Tibial artery (tissue), 4 donors: ENCODE measurements at regions not wholly inside any gene's neighbourhood (a gene's known extent, or its start where the extent isn't known, plus 50 kb on each side); places are given as distances from the start of the nearest gene placed in this dataset.
"Not testable (repeated sequence)": the region's sequence is repeated elsewhere in the genome, so short reads cannot be mapped to it uniquely, and the experiment has no call there.

Experiments
- DNase-seq, 2 donors: peaks; one replicate each; pipeline ENCODE4 v3.0.0-alpha.2; 2019
- H3K27ac ChIP-seq, 2 donors: fragments of 200-600 bp; sonication (generic) in 1 of 2; 1 replicate in 1 of 2; 2 replicates in 1 of 2; pipeline ENCODE4 v1.5.1; 2018 to 2019; ENCODE audit warnings: mild to moderate bottlenecking in 1 of 2
- H3K27me3 ChIP-seq, 2 donors: fragments of 200-600 bp; sonication (generic) in 1 of 2; one replicate each; pipeline versions ENCODE4 v1.5.1 to v1.6.0; 2016 to 2019
- H3K36me3 ChIP-seq, 3 donors: fragments of 200-600 bp; sonication (generic) in 2 of 3; one replicate each; pipeline ENCODE4 v1.5.1; 2016 to 2019; ENCODE audit warnings: mild to moderate bottlenecking in 2 of 3
- H3K4me1 ChIP-seq, 4 donors: fragments of 200-600 bp; sonication (generic) in 2 of 4; 1 replicate in 3 of 4; 2 replicates in 1 of 4; pipeline ENCODE4 v1.5.1; 2016 to 2019
- H3K4me3 ChIP-seq, 2 donors: fragments of 200-600 bp; sonication (generic) in 1 of 2; 1 replicate in 1 of 2; 2 replicates in 1 of 2; pipeline ENCODE4 v1.5.1; 2018 to 2019; ENCODE audit warnings: mild to moderate bottlenecking in 2 of 2
- H3K9me3 ChIP-seq, 3 donors: fragments of 200-600 bp; sonication (generic) in 1 of 3; one replicate each; pipeline ENCODE4 v1.5.1; 2016 to 2019
- intact Hi-C: fragments of 100-400 bp; cut with DNase I; formaldehyde crosslinking; loops from one replicate; pipeline ENCODE4 v1.15.0; 2023; ENCODE audit warnings: low total_unique reads
- TF ChIP-seq, protein P1 (sequence below), 2 experiments: fragments of 200-600 bp in 1 of 2; fragments of 450-650 bp in 1 of 2; IDR thresholded peaks; one replicate each; pipeline ENCODE4 v1.5.1; 2017 to 2019; ENCODE audit warnings: antibody characterized with exemption in 2 of 2, mild to moderate bottlenecking in 1 of 2, moderate library complexity in 1 of 2

GRCh38 chr12:47610686-47611252 is 95.1 kb downstream of the RPAP3 start:
- no peak overlapping the region for H3K4me3 ChIP-seq
- H3K9me3 ChIP-seq = peaks cover 0 to 8% (median 4%) of the 10 kb centered on the region in 3 donors
- H3K27me3 ChIP-seq = no peaks in the 10 kb centered on the region
- H3K4me1 ChIP-seq = no peaks in the 10 kb centered on the region
- TF ChIP-seq, protein P1, sequence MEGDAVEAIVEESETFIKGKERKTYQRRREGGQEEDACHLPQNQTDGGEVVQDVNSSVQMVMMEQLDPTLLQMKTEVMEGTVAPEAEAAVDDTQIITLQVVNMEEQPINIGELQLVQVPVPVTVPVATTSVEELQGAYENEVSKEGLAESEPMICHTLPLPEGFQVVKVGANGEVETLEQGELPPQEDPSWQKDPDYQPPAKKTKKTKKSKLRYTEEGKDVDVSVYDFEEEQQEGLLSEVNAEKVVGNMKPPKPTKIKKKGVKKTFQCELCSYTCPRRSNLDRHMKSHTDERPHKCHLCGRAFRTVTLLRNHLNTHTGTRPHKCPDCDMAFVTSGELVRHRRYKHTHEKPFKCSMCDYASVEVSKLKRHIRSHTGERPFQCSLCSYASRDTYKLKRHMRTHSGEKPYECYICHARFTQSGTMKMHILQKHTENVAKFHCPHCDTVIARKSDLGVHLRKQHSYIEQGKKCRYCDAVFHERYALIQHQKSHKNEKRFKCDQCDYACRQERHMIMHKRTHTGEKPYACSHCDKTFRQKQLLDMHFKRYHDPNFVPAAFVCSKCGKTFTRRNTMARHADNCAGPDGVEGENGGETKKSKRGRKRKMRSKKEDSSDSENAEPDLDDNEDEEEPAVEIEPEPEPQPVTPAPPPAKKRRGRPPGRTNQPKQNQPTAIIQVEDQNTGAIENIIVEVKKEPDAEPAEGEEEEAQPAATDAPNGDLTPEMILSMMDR (IDR thresholded peaks at IDR 0.05) = no peak
- no peak overlapping the region for H3K27ac ChIP-seq
- intact Hi-C loops = no loop called here
- no peak for DNase-seq
- H3K36me3 ChIP-seq = peaks cover 0 to 5% (median 0%) of the 10 kb centered on the region in 3 donors

GRCh38 chr12:47609806-47610205 is 96.0 kb downstream of the RPAP3 start:
- TF ChIP-seq, protein P1 (IDR thresholded peaks at IDR 0.05) = no peak
- Histone ChIP-seq H3K27ac (no peak overlapping the region), H3K36me3 (peaks cover 0 to 5% (median 0%) of the 10 kb centered on the region in 3 donors), H3K4me1 (no peaks in the 10 kb centered on the region), H3K4me3 (no peak overlapping the region), H3K9me3 (peaks cover 0 to 8% (median 4%) of the 10 kb centered on the region in 3 donors), H3K27me3 (no peaks in the 10 kb centered on the region)
- DNase-seq = no peak
- intact Hi-C loops = no loop called here

- H3K9me3 ChIP-seq, intact Hi-C loops, DNase-seq, H3K27ac ChIP-seq, H3K4me1 ChIP-seq, H3K27me3 ChIP-seq, H3K36me3 ChIP-seq, H3K4me3 ChIP-seq: not testable (repeated sequence)
These were observed 97.2 kb downstream of the RPAP3 start for GRCh38 chr12:47608671-47609070.

DNA sequence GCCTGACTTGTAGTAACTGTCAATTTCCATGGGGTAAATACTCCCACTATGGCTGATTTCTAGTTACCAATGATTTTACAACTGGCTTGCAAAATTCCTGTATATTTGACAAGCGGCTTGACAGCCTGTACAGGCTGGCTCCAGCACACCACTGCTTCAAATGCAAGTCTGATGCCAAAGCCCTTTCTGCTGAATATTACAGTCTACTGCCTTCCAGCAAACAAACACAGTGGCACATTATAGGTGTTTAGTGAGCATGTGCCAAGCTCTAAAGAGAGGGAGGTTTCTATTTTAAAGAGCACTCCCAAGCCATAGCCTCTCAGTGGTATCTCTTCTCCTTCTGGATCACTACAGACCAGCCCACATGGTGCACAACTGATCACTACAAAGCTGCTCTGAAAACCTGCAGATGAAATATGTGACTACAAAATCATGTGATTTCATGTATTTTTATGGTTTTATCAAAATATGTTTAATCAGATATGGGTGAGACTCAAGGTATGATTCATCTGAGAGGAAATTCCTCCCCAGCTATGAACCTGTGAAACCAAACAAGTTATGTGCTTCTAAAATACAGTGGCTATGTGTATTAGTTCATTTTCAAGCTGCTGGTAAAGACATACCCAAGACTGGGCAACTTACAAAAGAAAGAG is 101.5 kb downstream of the RPAP3 start:
- intact Hi-C loops = no loop called here
- Histone ChIP-seq H3K4me3 (no peak overlapping the region), H3K9me3 (peaks cover 0 to 4% (median 0%) of the 10 kb centered on the region in 3 donors), H3K36me3 (no peaks in the 10 kb centered on the region), H3K27me3 (no peaks in the 10 kb centered on the region), H3K4me1 (no peaks in the 10 kb centered on the region), H3K27ac (no peak overlapping the region)
- TF ChIP-seq, protein P1 (IDR thresholded peaks at IDR 0.05) = no peak
- no peak for DNase-seq

DNA sequence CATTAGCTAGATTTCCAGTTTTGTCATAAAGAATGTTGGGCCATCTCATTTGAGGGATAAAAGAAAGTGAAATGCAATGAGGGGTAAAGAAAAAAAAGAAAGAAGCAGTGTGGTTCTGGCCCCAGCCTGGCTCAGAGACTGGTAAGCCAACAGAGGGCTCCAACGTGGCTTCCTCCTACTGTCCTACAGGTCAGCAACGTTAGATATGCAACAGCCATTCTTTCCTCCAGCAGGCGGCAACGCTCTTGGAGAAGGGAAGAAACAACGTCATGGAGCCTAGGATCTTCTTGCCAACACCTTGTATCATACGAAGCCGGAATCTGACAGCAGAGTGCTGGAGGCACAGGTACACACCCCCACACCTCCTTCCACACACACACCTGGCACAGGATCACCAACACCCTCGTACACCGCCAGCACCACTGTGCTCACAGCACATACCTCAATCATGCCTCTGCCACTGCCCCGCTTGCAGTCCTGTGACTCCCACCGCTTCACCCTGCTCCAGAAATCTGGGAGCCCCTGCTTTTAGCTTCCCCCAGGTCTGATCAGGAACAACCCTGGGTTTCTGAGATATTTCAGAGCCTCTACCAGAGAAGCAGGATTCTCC is 102.8 kb downstream of the RPAP3 start:
- Histone ChIP-seq H3K4me1 (no peaks in the 10 kb centered on the region), H3K4me3 (no peak overlapping the region), H3K27ac (no peak overlapping the region), H3K9me3 (peaks cover 0 to 4% (median 0%) of the 10 kb centered on the region in 3 donors), H3K27me3 (no peaks in the 10 kb centered on the region), H3K36me3 (no peaks in the 10 kb centered on the region)
- DNase-seq = no peak
- intact Hi-C loops = no loop called here
- TF ChIP-seq, protein P1 (IDR thresholded peaks at IDR 0.05) = no peak

- no peaks in the 10 kb centered on the region for H3K36me3 ChIP-seq
- TF ChIP-seq, protein P1 (IDR thresholded peaks at IDR 0.05) = no peak
These were observed 103.5 kb downstream of the RPAP3 start for GRCh38 chr12:47602325-47602724.

More at GRCh38 chr12:47602325-47602724, 103.5 kb downstream of the RPAP3 start:
- no peak overlapping the region for H3K4me3 ChIP-seq
- no peak overlapping the region for H3K27ac ChIP-seq
- no peaks in the 10 kb centered on the region for H3K27me3 ChIP-seq
- DNase-seq = no peak
- no peaks in the 10 kb centered on the region for H3K4me1 ChIP-seq
- intact Hi-C loops = no loop called here
- H3K9me3 ChIP-seq = peaks cover 0 to 3% (median 0%) of the 10 kb centered on the region in 3 donors
